ENCODE measurements at regions not wholly inside any gene's neighbourhood (a gene's known extent, or its start where the extent isn't known, plus 50 kb on each side); places are given as distances from the start of the nearest gene placed in this dataset.

DNA sequence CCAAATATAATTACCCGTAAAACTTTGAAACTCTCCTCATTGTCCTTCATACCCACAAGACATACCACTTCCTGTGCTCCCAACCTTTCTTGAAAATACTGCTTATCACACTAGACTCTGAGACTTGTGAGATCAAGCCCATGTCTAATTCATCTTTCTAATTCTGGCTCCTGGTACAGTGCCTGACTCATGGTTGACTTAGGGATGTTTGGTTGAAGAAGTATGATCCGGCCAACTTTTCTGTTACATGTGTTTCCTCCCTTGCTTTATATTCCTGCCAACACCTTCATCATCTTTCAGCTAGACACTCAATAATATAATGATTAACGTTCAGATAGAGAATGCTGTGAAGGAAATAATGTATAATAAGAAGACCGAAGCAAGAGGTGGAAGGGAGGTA, 58.2 kb downstream of the MEX3B start:
- no peak overlapping the region for H3K4me3 ChIP-seq (ENCODE audit: low read depth, low read length)
- TF ChIP-seq CTCF (IDR thresholded peaks at IDR 0.05; ENCODE audit: low read depth, low read length) (no peak), MYC (IDR thresholded peaks at IDR 0.05; ENCODE audit: low read depth, low read length) (no peak), MAX (IDR thresholded peaks at IDR 0.05; ENCODE audit: low read depth, low read length) (no peak), POLR2A (IDR thresholded peaks at IDR 0.05; ENCODE audit: extremely low read depth, insufficient read length) (no peak)
- DNase-seq (ENCODE audit: low read depth): no peak

GRCh38 chr15:81983497-81983896, 62.3 kb downstream of the MEX3B start:
- no peak for DNase-seq (ENCODE audit: low read depth)
- no peak overlapping the region for H3K4me3 ChIP-seq (ENCODE audit: low read depth, low read length)
- TF ChIP-seq MYC (IDR thresholded peaks at IDR 0.05; ENCODE audit: low read depth, low read length) (no peak), CTCF (IDR thresholded peaks at IDR 0.05; ENCODE audit: low read depth, low read length) (no peak), MAX (IDR thresholded peaks at IDR 0.05; ENCODE audit: low read depth, low read length) (no peak), POLR2A (IDR thresholded peaks at IDR 0.05; ENCODE audit: extremely low read depth, insufficient read length) (no peak)

- no peak for TF ChIP-seq MAX (IDR thresholded peaks at IDR 0.05; ENCODE audit: low read depth, low read length)
- no peak for TF ChIP-seq POLR2A (IDR thresholded peaks at IDR 0.05; ENCODE audit: extremely low read depth, insufficient read length)
- no peak for TF ChIP-seq MYC (IDR thresholded peaks at IDR 0.05; ENCODE audit: low read depth, low read length)
- TF ChIP-seq CTCF (IDR thresholded peaks at IDR 0.05; ENCODE audit: low read depth, low read length): no peak
- no peak overlapping the region for H3K4me3 ChIP-seq (ENCODE audit: low read depth, low read length)
- DNase-seq (ENCODE audit: low read depth): no peak
Observed at GRCh38 chr15:81982808-81983207, 63.0 kb downstream of the MEX3B start.

GRCh38 chr15:81981908-81982307, 63.9 kb downstream of the MEX3B start:
- TF ChIP-seq CTCF (IDR thresholded peaks at IDR 0.05; ENCODE audit: low read depth, low read length) (no peak), MYC (IDR thresholded peaks at IDR 0.05; ENCODE audit: low read depth, low read length) (no peak), POLR2A (IDR thresholded peaks at IDR 0.05; ENCODE audit: extremely low read depth, insufficient read length) (no peak), MAX (IDR thresholded peaks at IDR 0.05; ENCODE audit: low read depth, low read length) (no peak)
- no peak overlapping the region for H3K4me3 ChIP-seq (ENCODE audit: low read depth, low read length)
- no peak for DNase-seq (ENCODE audit: low read depth)

DNA sequence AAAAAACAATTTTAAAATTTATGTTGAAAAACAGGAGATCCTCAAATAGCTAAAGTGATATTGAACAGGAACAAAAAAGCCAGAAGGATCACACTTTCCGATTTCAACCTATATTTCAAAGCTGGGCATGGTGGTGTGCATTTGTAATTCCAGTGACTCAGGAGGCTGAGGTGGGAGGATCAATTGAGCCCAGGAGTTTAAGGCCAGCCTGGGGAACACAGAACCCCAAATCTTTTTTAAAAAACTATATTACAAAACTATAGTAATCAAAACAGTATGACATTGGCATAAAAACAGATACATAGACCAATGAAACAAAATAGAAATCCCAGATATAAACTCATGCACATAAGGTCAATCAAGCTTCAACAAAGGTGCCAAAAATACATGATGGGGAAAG, 68.4 kb downstream of the MEX3B start:
- TF ChIP-seq CTCF (IDR thresholded peaks at IDR 0.05; ENCODE audit: low read depth, low read length): no peak
- TF ChIP-seq MAX (IDR thresholded peaks at IDR 0.05; ENCODE audit: low read depth, low read length): no peak
- TF ChIP-seq POLR2A (IDR thresholded peaks at IDR 0.05; ENCODE audit: extremely low read depth, insufficient read length): no peak
- TF ChIP-seq MYC (IDR thresholded peaks at IDR 0.05; ENCODE audit: low read depth, low read length): no peak
- H3K4me3 ChIP-seq (ENCODE audit: low read depth, low read length): no peak overlapping the region
- no peak for DNase-seq (ENCODE audit: low read depth)

- TF ChIP-seq MAX (IDR thresholded peaks at IDR 0.05; ENCODE audit: low read depth, low read length): no peak
- no peak for TF ChIP-seq POLR2A (IDR thresholded peaks at IDR 0.05; ENCODE audit: extremely low read depth, insufficient read length)
- TF ChIP-seq CTCF (IDR thresholded peaks at IDR 0.05; ENCODE audit: low read depth, low read length): no peak
- TF ChIP-seq MYC (IDR thresholded peaks at IDR 0.05; ENCODE audit: low read depth, low read length): no peak
- no peak for DNase-seq (ENCODE audit: low read depth)
- H3K4me3 ChIP-seq (ENCODE audit: low read depth, low read length): no peak overlapping the region
Observed at GRCh38 chr15:81968691-81969090, 77.1 kb downstream of the MEX3B start.

Measured in NB4 (cell line).